K562 (cell line): ENCODE measurements at regions not wholly inside any gene's neighbourhood (a gene's known extent, or its start where the extent isn't known, plus 50 kb on each side); places are given as distances from the start of the nearest gene placed in this dataset.

Source experiments
- BCL6 ChIP-seq: fragments of 250-450 bp; sonication (Bioruptor Pico); IDR thresholded peaks from 2 replicates; pipeline ENCODE4 v1.4.0; 2020
- BHLHE40 ChIP-seq: IDR thresholded peaks from 2 replicates; pipeline ENCODE4 v1.6.1; 2011; ENCODE audit warnings: low read length, improper control_type of control experiment
- BMI1 ChIP-seq: fragments of 150-350 bp; IDR thresholded peaks from 2 replicates; pipeline ENCODE4 v1.6.1; 2014; ENCODE audit warnings: low read length
- E2F3 ChIP-seq: fragments of 250-450 bp; sonication (Bioruptor Pico); IDR thresholded peaks from 2 replicates; pipeline ENCODE4 v1.4.0; 2020; ENCODE audit warnings: mild to moderate bottlenecking
- FOS ChIP-seq: IDR thresholded peaks from 3 replicates; pipeline ENCODE4 v1.6.1; 2011; ENCODE audit not compliant: insufficient read length; ENCODE audit errors: extremely low read depth
- GTF2B ChIP-seq: IDR thresholded peaks from 2 replicates; pipeline ENCODE4 v1.6.1; 2011; ENCODE audit not compliant: insufficient read length; ENCODE audit errors: extremely low read depth
- HEY1 ChIP-seq: fragments of 250-450 bp; sonication (Bioruptor Pico); IDR thresholded peaks from 2 replicates; pipeline ENCODE4 v1.5.0; 2020; ENCODE audit warnings: mild to moderate bottlenecking, moderate library complexity, borderline replicate concordance
- HMBOX1 ChIP-seq: sonication (generic); IDR thresholded peaks from 2 replicates; pipeline ENCODE4 v1.6.1; 2016
- MNT ChIP-seq, 2 experiments: fragments of 450-650 bp; conservative IDR thresholded peaks; 2 replicates each; pipeline ENCODE4 v1.6.1; 2017; ENCODE audit warnings: mild to moderate bottlenecking in 2 of 2, moderate library complexity in 2 of 2
- NFE2L1 ChIP-seq: fragments of 450-650 bp; IDR thresholded peaks from 2 replicates; pipeline ENCODE4 v1.6.1; 2016; ENCODE audit warnings: missing genetic modification characterization, low read depth, mild to moderate bottlenecking, missing compliant biosample characterization, moderate library complexity, borderline replicate concordance
- NUFIP1 ChIP-seq: fragments of 450-650 bp; IDR thresholded peaks from 2 replicates; pipeline ENCODE4 v1.6.1; 2018; ENCODE audit not compliant: partially characterized antibody
- PML ChIP-seq: IDR thresholded peaks from 2 replicates; pipeline ENCODE4 v1.6.1; 2012; ENCODE audit warnings: low read length, inconsistent platforms
- PTTG1 ChIP-seq: fragments of 450-650 bp; IDR thresholded peaks from 2 replicates; pipeline ENCODE4 v1.6.1; 2016; ENCODE audit warnings: low read depth, mild to moderate bottlenecking, missing genetic modification characterization, missing compliant biosample characterization
- PURB ChIP-seq: sonication (generic); formaldehyde crosslinking; IDR thresholded peaks from 2 replicates; pipeline ENCODE4 v1.9.0; 2021; ENCODE audit warnings: low read depth, mild to moderate bottlenecking, missing genetic modification reagents
- SREBF2 ChIP-seq: sonication (generic); formaldehyde crosslinking; IDR thresholded peaks from 2 replicates; pipeline ENCODE4 v1.4.0; 2020; ENCODE audit warnings: mild to moderate bottlenecking, missing genetic modification reagents
- TBL1XR1 ChIP-seq, 2 experiments: IDR thresholded peaks; 2 replicates each; pipeline ENCODE4 v1.6.1; 2012; ENCODE audit warnings: improper control_type of control experiment in 2 of 2, low read length in 2 of 2, mild to moderate bottlenecking in 1 of 2
- USF2 ChIP-seq: sonication (generic); formaldehyde crosslinking; IDR thresholded peaks from 2 replicates; pipeline ENCODE4 v1.5.0; 2020; ENCODE audit warnings: missing genetic modification reagents
- ZBTB34 ChIP-seq: fragments of 250-450 bp; sonication (Bioruptor Pico); IDR thresholded peaks from 2 replicates; pipeline ENCODE4 v1.8.0; 2021; ENCODE audit warnings: mild to moderate bottlenecking, moderate library complexity
- ZNF280A ChIP-seq: fragments of 450-650 bp; IDR thresholded peaks from 2 replicates; pipeline ENCODE4 v1.6.1; 2018; ENCODE audit warnings: mild to moderate bottlenecking, low read depth; ENCODE audit not compliant: partially characterized antibody
- ZNF57 ChIP-seq: fragments of 450-650 bp; formaldehyde crosslinking; IDR thresholded peaks from 2 replicates; pipeline ENCODE4 v1.4.0; 2020; ENCODE audit warnings: mild to moderate bottlenecking, moderate library complexity
- ZNF830 ChIP-seq: fragments of 250-450 bp; sonication (Bioruptor Pico); IDR thresholded peaks from 2 replicates; pipeline ENCODE4 v1.5.0; 2021; ENCODE audit warnings: mild to moderate bottlenecking

GRCh38 chr12:46661110-46661845 lies 164.5 kb downstream of the SLC38A4 start (continued):
- TF ChIP-seq BCL6 (CRISPR knock-in tag) = no peak
- no peak for TF ChIP-seq USF2 (CRISPR knock-in tag)
- no peak for TF ChIP-seq HEY1 (CRISPR knock-in tag)
- TF ChIP-seq PTTG1 = no peak
- no peak for TF ChIP-seq NFE2L1
- TF ChIP-seq BMI1 = no peak
- TF ChIP-seq SREBF2 (CRISPR knock-in tag) = no peak
- TF ChIP-seq FOS = no peak
- TF ChIP-seq PURB (CRISPR knock-in tag) = no peak
- no peak for TF ChIP-seq ZNF830 (CRISPR knock-in tag)
- no peak for TF ChIP-seq E2F3
- no peak for TF ChIP-seq GTF2B
- TF ChIP-seq PML = no peak
- no peak for TF ChIP-seq MNT (conservative IDR thresholded peaks at IDR 0.05)
- TF ChIP-seq ZBTB34 (CRISPR knock-in tag) = no peak
- no peak for TF ChIP-seq BHLHE40
- TF ChIP-seq HMBOX1 = no peak
- TF ChIP-seq ZNF280A = no peak
- no peak for TF ChIP-seq TBL1XR1 (IDR thresholded peaks at IDR 0.05; ENCODE audit: low read length in 2 of 2)
- TF ChIP-seq NUFIP1 = peak; percentile 33
- TF ChIP-seq ZNF57 (CRISPR knock-in tag) = no peak
